ENCODE measurements at regions not wholly inside any gene's neighbourhood (a gene's known extent, or its start where the extent isn't known, plus 50 kb on each side); places are given as distances from the start of the nearest gene placed in this dataset.

GRCh38 chr5:56700711-56701110 is 114.6 kb upstream of the MAP3K1 start:
- DNase-seq (ENCODE audit: insufficient read length) = no peak
- FAIRE-seq = no peak
- TF ChIP-seq TAF1 (IDR thresholded peaks at IDR 0.05; ENCODE audit: borderline replicate concordance, low read depth, low read length) = no peak
- no peak for TF ChIP-seq POLR2AphosphoS5 (IDR thresholded peaks at IDR 0.05; ENCODE audit: low read depth, low read length)
- TF ChIP-seq POLR2A (IDR thresholded peaks at IDR 0.05; ENCODE audit: low read depth, low read length) = no peak

DNA sequence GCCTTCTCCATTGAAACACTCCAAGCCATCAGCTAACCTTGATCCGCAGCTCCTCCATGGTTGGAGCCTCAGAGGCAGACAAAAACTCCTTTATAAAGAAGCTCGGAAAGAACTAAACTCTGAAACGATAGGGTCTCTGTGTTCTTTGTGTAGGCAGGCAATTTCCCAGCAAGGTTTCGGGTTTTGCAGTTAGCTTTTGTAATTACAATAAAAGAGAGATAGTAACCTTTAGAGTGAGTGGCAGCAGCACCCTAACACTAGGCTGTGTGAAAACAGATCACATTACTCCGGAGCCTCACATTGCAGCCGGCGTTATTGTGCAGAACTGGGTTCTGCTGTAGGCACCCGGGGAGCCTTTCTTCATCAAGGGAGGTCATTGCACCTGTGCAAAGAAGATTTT is 115.8 kb upstream of the MAP3K1 start:
- FAIRE-seq (no peak), DNase-seq (ENCODE audit: insufficient read length) (no peak)
- TF ChIP-seq TAF1 (IDR thresholded peaks at IDR 0.05; ENCODE audit: borderline replicate concordance, low read depth, low read length) = no peak
- no peak for TF ChIP-seq POLR2AphosphoS5 (IDR thresholded peaks at IDR 0.05; ENCODE audit: low read depth, low read length)
- no peak for TF ChIP-seq POLR2A (IDR thresholded peaks at IDR 0.05; ENCODE audit: low read depth, low read length)

GRCh38 chr5:56698463-56699381 is 116.6 kb upstream of the MAP3K1 start:
- FAIRE-seq (no peak), DNase-seq (ENCODE audit: insufficient read length) (no peak)
- TF ChIP-seq POLR2A (IDR thresholded peaks at IDR 0.05; ENCODE audit: low read depth, low read length) (no peak), TAF1 (IDR thresholded peaks at IDR 0.05; ENCODE audit: borderline replicate concordance, low read depth, low read length) (no peak), POLR2AphosphoS5 (IDR thresholded peaks at IDR 0.05; ENCODE audit: low read depth, low read length) (no peak)

GRCh38 chr5:56696900-56697299 is 118.4 kb upstream of the MAP3K1 start:
- DNase-seq (ENCODE audit: insufficient read length) = no peak
- TF ChIP-seq TAF1 (IDR thresholded peaks at IDR 0.05; ENCODE audit: borderline replicate concordance, low read depth, low read length) (no peak), POLR2A (IDR thresholded peaks at IDR 0.05; ENCODE audit: low read depth, low read length) (no peak), POLR2AphosphoS5 (IDR thresholded peaks at IDR 0.05; ENCODE audit: low read depth, low read length) (no peak)
- FAIRE-seq = no peak

DNA sequence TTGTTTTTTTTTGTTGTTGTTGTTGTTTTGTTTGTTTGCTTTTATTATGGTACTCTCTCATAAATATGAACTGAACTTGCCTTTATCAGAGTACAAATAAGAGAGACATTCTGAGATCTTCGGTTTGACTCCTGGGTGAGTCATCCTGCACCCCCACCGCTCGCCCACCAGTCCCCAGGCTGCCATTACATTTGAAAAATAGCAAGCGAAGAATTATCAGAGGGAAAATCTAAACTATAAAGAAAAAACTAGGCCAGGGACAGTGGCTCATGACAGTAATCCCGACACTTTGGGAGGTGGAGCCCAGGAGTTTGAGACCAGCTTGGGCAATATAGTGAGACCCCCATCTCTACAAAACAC is 122.1 kb upstream of the MAP3K1 start:
- DNase-seq (ENCODE audit: insufficient read length) (no peak), FAIRE-seq (no peak)
- no peak for TF ChIP-seq TAF1 (IDR thresholded peaks at IDR 0.05; ENCODE audit: borderline replicate concordance, low read depth, low read length)
- no peak for TF ChIP-seq POLR2A (IDR thresholded peaks at IDR 0.05; ENCODE audit: low read depth, low read length)
- no peak for TF ChIP-seq POLR2AphosphoS5 (IDR thresholded peaks at IDR 0.05; ENCODE audit: low read depth, low read length)

- FAIRE-seq = no peak
- TF ChIP-seq TAF1 (IDR thresholded peaks at IDR 0.05; ENCODE audit: borderline replicate concordance, low read depth, low read length) (no peak), POLR2AphosphoS5 (IDR thresholded peaks at IDR 0.05; ENCODE audit: low read depth, low read length) (no peak), POLR2A (IDR thresholded peaks at IDR 0.05; ENCODE audit: low read depth, low read length) (no peak)
- no peak for DNase-seq (ENCODE audit: insufficient read length)
These were observed 122.8 kb upstream of the MAP3K1 start for GRCh38 chr5:56692359-56693219.

GRCh38 chr5:56688402-56688801 is 126.9 kb upstream of the MAP3K1 start:
- DNase-seq (ENCODE audit: insufficient read length) (no peak), FAIRE-seq (no peak)
- no peak for TF ChIP-seq POLR2AphosphoS5 (IDR thresholded peaks at IDR 0.05; ENCODE audit: low read depth, low read length)
- TF ChIP-seq POLR2A (IDR thresholded peaks at IDR 0.05; ENCODE audit: low read depth, low read length) = no peak
- TF ChIP-seq TAF1 (IDR thresholded peaks at IDR 0.05; ENCODE audit: borderline replicate concordance, low read depth, low read length) = no peak

DNA sequence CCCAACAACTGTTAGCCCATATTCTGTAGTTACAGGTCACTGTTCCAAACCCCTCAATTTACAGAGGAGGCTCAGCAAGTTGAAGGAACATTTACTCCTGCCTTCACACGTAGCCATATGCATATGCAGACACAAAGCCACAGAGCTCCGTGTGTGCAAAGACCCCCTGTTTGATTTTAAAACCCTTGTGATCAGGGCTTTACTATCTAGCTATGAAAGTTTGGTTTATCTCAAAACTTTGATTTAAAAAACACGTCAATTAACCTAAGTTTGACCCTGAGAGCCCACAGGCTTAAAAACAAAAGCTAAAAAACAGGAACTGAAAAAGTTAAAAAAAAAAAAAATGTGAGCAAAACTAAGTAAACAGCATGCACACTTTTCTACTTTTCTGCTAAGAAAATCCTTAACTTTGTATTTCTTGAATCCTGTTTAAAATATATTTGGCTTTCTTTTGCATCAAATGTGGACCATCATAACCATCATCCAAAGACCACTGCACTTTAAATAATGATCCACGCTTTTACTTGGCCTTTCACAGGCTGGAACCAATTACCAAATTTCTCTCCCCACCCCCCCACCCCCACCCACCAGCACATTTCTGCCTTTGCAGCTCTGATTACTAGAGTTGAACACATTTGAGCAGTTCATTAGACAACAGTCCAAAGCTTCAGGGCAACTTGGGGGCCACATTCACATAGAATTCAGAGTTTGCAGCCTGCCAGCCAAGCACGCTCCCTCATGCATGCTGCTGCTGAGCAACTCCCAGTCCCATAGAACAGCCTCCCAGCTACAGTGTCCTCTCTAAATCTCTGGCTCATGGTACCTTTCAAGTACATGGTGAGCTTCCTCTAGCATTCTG is 128.8 kb upstream of the MAP3K1 start:
- DNase-seq (ENCODE audit: insufficient read length) = no peak
- TF ChIP-seq POLR2A (IDR thresholded peaks at IDR 0.05; ENCODE audit: low read depth, low read length) (no peak), POLR2AphosphoS5 (IDR thresholded peaks at IDR 0.05; ENCODE audit: low read depth, low read length) (no peak), TAF1 (IDR thresholded peaks at IDR 0.05; ENCODE audit: borderline replicate concordance, low read depth, low read length) (no peak)
- FAIRE-seq = peak; percentile 83

GRCh38 chr5:56685503-56686217 is 129.7 kb upstream of the MAP3K1 start:
- no peak for DNase-seq (ENCODE audit: insufficient read length)
- FAIRE-seq = peak; percentile 54
- TF ChIP-seq POLR2A (IDR thresholded peaks at IDR 0.05; ENCODE audit: low read depth, low read length) = no peak
- no peak for TF ChIP-seq POLR2AphosphoS5 (IDR thresholded peaks at IDR 0.05; ENCODE audit: low read depth, low read length)
- TF ChIP-seq TAF1 (IDR thresholded peaks at IDR 0.05; ENCODE audit: borderline replicate concordance, low read depth, low read length) = no peak

DNA sequence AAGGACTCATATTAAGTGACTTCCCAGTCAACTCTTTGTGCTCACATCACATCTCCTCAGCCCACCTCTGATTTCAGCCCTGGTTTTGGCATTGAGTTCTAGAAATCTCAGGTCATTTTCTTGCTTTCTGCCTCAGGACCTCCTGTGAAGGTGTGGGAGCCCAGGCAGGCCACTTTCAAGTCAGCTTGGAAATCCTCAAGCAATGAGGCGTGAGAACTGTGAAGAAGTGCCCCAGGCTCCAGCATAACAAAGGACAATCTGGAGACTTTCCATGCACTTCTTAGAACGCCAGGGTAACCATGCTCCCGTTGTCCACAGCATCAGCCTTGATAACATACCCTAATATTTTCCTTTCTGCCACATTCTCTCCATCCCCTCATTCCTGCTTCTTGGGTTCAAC is 131.2 kb upstream of the MAP3K1 start:
- FAIRE-seq (no peak), DNase-seq (ENCODE audit: insufficient read length) (no peak)
- TF ChIP-seq TAF1 (IDR thresholded peaks at IDR 0.05; ENCODE audit: borderline replicate concordance, low read depth, low read length) (no peak), POLR2A (IDR thresholded peaks at IDR 0.05; ENCODE audit: low read depth, low read length) (no peak), POLR2AphosphoS5 (IDR thresholded peaks at IDR 0.05; ENCODE audit: low read depth, low read length) (no peak)
